ENCODE measurements at regions not wholly inside any gene's neighbourhood (a gene's known extent, or its start where the extent isn't known, plus 50 kb on each side); places are given as distances from the start of the nearest gene placed in this dataset.

GRCh38 chr5:4196744-4197143 is 601.1 kb downstream of the IRX1 start:
- no peaks in the 10 kb centered on the region for H3K9me3 Mint-ChIP-seq
- H3K4me3 Mint-ChIP-seq: no peak overlapping the region
- H3K27me3 Mint-ChIP-seq: no peaks in the 10 kb centered on the region
- ATAC-seq (ENCODE audit: low read depth) (no peak), DNase-seq (no peak)
- POLR2A ChIA-PET: no interaction called here
- H3K36me3 Mint-ChIP-seq: no peaks in the 10 kb centered on the region
- H3K27ac Mint-ChIP-seq: no peak overlapping the region
- H3K4me1 Mint-ChIP-seq: no peaks in the 10 kb centered on the region

DNA sequence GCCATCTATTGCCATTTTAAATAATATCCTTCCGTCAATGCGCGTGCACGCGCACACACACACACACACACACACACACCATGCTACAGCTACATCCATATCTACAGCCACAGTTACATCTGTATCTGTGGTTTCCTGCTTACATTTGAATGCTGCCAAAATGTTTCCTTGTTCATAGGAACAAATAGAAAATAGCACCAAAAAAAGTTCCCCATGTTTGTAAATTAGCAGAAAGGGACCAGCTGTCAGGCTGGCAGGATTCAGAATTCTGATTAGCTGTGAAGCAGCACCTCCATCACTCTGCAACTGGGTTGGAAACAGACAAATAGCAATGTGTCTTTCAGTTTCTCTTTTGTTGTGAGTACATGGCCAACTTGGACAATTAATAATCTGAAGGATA is 601.5 kb downstream of the IRX1 start:
- DNase-seq: no peak
- H3K4me1 Mint-ChIP-seq: no peaks in the 10 kb centered on the region
- no peaks in the 10 kb centered on the region for H3K9me3 Mint-ChIP-seq
- H3K4me3 Mint-ChIP-seq: no peak overlapping the region
- H3K27me3 Mint-ChIP-seq: no peaks in the 10 kb centered on the region
- POLR2A ChIA-PET: no interaction called here
- no peak overlapping the region for H3K27ac Mint-ChIP-seq
- no peaks in the 10 kb centered on the region for H3K36me3 Mint-ChIP-seq
- ATAC-seq (ENCODE audit: low read depth): no peak

DNA sequence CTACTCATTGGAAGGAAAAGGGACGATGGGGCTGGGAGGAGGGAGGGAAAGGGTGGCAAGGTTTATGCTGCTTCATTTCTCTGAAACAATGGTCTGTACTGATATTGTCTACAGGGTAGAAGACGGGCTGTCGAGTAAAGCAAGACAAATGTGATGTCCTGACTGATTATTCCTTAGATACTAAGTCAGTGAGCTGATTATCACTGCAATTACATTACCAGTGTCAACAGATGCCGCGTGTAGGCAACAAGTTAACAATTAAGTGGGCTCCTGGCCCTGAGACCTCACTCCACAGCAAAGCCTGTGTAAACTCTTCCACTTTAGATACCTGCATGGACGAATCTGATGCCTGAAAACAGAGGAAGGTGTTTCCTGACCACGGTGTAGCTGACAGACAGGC is 602.8 kb downstream of the IRX1 start:
- Mint-ChIP-seq H3K27me3 (no peaks in the 10 kb centered on the region), H3K36me3 (no peaks in the 10 kb centered on the region), H3K9me3 (no peaks in the 10 kb centered on the region), H3K4me3 (no peak overlapping the region), H3K4me1 (no peaks in the 10 kb centered on the region), H3K27ac (no peak overlapping the region)
- POLR2A ChIA-PET: no interaction called here
- ATAC-seq (ENCODE audit: low read depth) (no peak), DNase-seq (no peak)

- Mint-ChIP-seq H3K27me3 (no peaks in the 10 kb centered on the region), H3K36me3 (no peaks in the 10 kb centered on the region), H3K4me1 (no peaks in the 10 kb centered on the region), H3K4me3 (no peak overlapping the region), H3K9me3 (no peaks in the 10 kb centered on the region), H3K27ac (no peak overlapping the region)
- DNase-seq (no peak), ATAC-seq (ENCODE audit: low read depth) (no peak)
- POLR2A ChIA-PET: no interaction called here
Measured at GRCh38 chr5:4199049-4199841, 603.6 kb downstream of the IRX1 start.

DNA sequence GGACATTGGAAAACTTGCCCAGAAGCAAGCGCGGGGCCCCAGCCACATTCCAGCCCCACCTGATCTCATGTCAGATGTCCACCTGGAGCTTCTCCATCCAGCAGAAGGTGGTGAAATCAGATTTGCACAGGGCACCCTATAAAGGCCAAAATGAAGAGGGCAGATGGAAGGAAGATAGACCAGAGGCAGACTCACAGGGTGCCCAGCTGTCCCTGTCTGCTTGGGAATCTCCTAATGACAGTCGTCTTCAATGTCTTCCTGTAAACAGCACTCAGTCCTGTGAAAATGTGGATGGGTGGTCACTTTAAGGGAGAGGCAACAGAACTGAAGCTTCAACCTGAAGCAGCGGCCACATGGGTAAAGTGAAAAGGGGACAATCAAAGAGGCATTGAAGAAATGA is 607.5 kb downstream of the IRX1 start:
- ATAC-seq (ENCODE audit: low read depth): no peak
- POLR2A ChIA-PET: no interaction called here
- no peak for DNase-seq
- Mint-ChIP-seq H3K27ac (no peak overlapping the region), H3K36me3 (no peaks in the 10 kb centered on the region), H3K9me3 (no peaks in the 10 kb centered on the region), H3K4me1 (no peaks in the 10 kb centered on the region), H3K27me3 (no peaks in the 10 kb centered on the region), H3K4me3 (no peak overlapping the region)

GRCh38 chr5:4204276-4205141 is 608.9 kb downstream of the IRX1 start:
- H3K27me3 Mint-ChIP-seq: peaks cover 1% of the 10 kb centered on the region
- no peak overlapping the region for H3K27ac Mint-ChIP-seq
- POLR2A ChIA-PET: no interaction called here
- peaks cover 9% of the 10 kb centered on the region for H3K9me3 Mint-ChIP-seq
- no peak overlapping the region for H3K4me3 Mint-ChIP-seq
- DNase-seq: no peak
- H3K4me1 Mint-ChIP-seq: no peaks in the 10 kb centered on the region
- no peak for ATAC-seq (ENCODE audit: low read depth)
- no peaks in the 10 kb centered on the region for H3K36me3 Mint-ChIP-seq

- H3K4me3 Mint-ChIP-seq: no peak overlapping the region
- POLR2A ChIA-PET: no interaction called here
- no peaks in the 10 kb centered on the region for H3K4me1 Mint-ChIP-seq
- H3K27me3 Mint-ChIP-seq: peaks cover 1% of the 10 kb centered on the region
- peaks cover 10% of the 10 kb centered on the region for H3K9me3 Mint-ChIP-seq
- no peaks in the 10 kb centered on the region for H3K36me3 Mint-ChIP-seq
- DNase-seq: no peak
- H3K27ac Mint-ChIP-seq: no peak overlapping the region
- ATAC-seq (ENCODE audit: low read depth): no peak
Measured at GRCh38 chr5:4205398-4205797, 609.8 kb downstream of the IRX1 start.

DNA sequence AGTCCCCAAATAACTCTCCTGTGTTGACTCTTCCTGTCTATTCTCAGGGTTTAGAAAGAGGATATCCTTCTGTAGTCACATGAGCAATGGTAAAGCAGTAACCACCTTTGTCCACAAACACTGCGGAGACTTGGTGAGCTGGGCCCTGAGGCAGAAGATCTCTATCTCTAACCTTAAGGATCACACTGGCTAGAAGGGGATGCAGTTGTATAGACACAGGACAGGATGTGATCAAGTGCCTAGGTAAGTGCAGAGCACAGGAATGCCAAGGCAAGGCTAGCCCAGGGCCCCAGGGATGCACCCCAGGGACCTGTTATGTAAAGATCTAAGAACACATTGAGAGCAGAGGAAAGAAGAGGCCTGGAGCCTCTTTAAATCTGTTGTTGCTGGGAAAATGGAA is 610.5 kb downstream of the IRX1 start:
- no peaks in the 10 kb centered on the region for H3K4me1 Mint-ChIP-seq
- no peak overlapping the region for H3K4me3 Mint-ChIP-seq
- no peak for ATAC-seq (ENCODE audit: low read depth)
- DNase-seq: no peak
- no peak overlapping the region for H3K27ac Mint-ChIP-seq
- POLR2A ChIA-PET: no interaction called here
- peaks cover 10% of the 10 kb centered on the region for H3K9me3 Mint-ChIP-seq
- peaks cover 1% of the 10 kb centered on the region for H3K27me3 Mint-ChIP-seq
- no peaks in the 10 kb centered on the region for H3K36me3 Mint-ChIP-seq

- no peaks in the 10 kb centered on the region for H3K4me1 Mint-ChIP-seq
- peaks cover 10% of the 10 kb centered on the region for H3K9me3 Mint-ChIP-seq
- POLR2A ChIA-PET: no interaction called here
- DNase-seq (no peak), ATAC-seq (ENCODE audit: low read depth) (no peak)
- no peak overlapping the region for H3K27ac Mint-ChIP-seq
- no peaks in the 10 kb centered on the region for H3K36me3 Mint-ChIP-seq
- peaks cover 1% of the 10 kb centered on the region for H3K27me3 Mint-ChIP-seq
- no peak overlapping the region for H3K4me3 Mint-ChIP-seq
Measured at GRCh38 chr5:4207486-4207885, 611.9 kb downstream of the IRX1 start.

GRCh38 chr5:4208537-4208936 is 612.9 kb downstream of the IRX1 start:
- Mint-ChIP-seq H3K4me3 (no peak overlapping the region), H3K36me3 (no peaks in the 10 kb centered on the region), H3K27ac (no peak overlapping the region), H3K4me1 (no peaks in the 10 kb centered on the region), H3K27me3 (peaks cover 1% of the 10 kb centered on the region), H3K9me3 (peaks cover 10% of the 10 kb centered on the region)
- POLR2A ChIA-PET: no interaction called here
- no peak for ATAC-seq (ENCODE audit: low read depth)
- DNase-seq: no peak

GRCh38 chr5:4208996-4209395 is 613.4 kb downstream of the IRX1 start:
- peaks cover 10% of the 10 kb centered on the region for H3K9me3 Mint-ChIP-seq
- peaks cover 1% of the 10 kb centered on the region for H3K27me3 Mint-ChIP-seq
- no peak overlapping the region for H3K27ac Mint-ChIP-seq
- POLR2A ChIA-PET: no interaction called here
- no peaks in the 10 kb centered on the region for H3K36me3 Mint-ChIP-seq
- no peak for ATAC-seq (ENCODE audit: low read depth)
- H3K4me3 Mint-ChIP-seq: no peak overlapping the region
- no peak for DNase-seq
- no peaks in the 10 kb centered on the region for H3K4me1 Mint-ChIP-seq

DNA sequence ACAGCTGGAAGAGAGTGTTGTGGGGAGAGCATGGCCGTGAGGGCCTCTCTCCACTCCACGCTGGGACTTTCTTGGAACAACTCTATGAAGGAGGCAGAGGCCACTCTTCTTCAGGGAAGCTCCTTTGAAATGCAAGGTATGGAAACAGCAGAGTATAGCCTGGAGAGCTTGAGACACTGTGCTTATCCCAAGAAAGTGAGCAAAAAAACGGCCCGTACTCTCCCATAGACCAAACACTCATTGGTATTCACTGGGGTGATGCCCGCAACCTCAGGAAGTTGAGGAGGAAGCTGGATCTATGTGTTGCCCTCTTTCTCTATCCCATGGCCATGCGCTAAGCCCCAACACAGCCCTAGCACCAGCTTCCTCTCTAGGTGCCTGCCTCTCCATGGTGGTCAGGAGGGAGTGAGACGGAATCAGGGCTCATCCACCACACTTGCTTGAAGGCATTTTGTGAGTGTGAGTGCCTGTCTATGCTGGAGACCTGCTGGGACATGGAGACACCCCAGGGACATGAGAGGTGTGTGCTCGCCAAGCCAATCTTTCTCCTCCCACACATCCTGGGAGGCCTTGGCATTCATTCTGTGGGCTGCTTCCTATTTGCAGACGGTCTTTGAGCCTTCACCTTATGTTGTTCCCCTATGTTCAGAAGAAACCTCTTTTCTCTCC is 616.6 kb downstream of the IRX1 start:
- no peak overlapping the region for H3K4me3 Mint-ChIP-seq
- peaks cover 1% of the 10 kb centered on the region for H3K27me3 Mint-ChIP-seq
- peaks cover 10% of the 10 kb centered on the region for H3K9me3 Mint-ChIP-seq
- H3K4me1 Mint-ChIP-seq: no peaks in the 10 kb centered on the region
- ATAC-seq (ENCODE audit: low read depth) (no peak), DNase-seq (no peak)
- POLR2A ChIA-PET: no interaction called here
- H3K27ac Mint-ChIP-seq: no peak overlapping the region
- H3K36me3 Mint-ChIP-seq: no peaks in the 10 kb centered on the region

DNA sequence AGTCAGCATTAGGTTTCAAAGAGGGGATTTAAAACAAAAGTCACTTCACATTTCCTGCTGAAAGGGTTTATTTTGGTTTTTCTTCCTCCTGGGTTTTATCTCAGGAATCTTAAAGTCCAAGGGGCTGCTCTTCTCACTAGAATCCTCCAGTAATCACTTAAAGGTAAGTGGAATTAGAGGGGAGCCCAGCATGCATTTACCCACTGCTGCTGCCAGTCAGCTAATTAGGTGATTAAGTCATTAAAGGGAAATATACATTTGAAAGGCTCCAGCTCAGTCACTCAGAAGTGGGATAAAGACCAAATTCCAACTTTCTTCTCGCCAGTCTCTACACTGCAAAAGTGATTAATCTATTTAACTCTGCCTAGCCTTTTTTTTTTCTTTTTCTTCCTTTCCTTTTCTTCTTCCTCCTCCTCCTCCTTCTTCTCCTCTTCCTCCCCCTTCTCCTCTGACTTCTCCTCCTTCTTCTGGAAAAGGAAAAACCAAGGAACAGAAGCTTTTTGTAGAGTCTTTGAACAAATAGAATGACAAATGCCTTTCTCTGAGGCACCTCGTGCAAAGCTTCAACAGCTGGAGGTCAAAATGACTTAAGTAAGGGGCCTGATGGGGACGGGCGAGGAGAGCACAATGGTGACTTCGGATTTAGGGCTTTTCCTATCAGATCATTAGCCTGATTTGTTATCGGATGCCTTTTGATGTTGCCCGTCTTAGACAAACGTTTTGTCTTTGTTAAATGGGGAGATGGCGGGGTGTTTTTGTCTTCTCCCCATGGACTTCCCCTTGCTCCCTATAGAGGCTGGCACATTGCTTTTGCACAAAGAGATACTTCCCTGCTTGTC is 617.6 kb downstream of the IRX1 start:
- POLR2A ChIA-PET: interaction anchor here (0.7 kb wide), 1 partner anchor 512 kb away, joined by 3 read pairs; no protein-coding TSS in a partner anchor
- Mint-ChIP-seq H3K27me3 (peaks cover 1% of the 10 kb centered on the region), H3K9me3 (peaks cover 10% of the 10 kb centered on the region), H3K36me3 (no peaks in the 10 kb centered on the region), H3K4me3 (no peak overlapping the region), H3K27ac (no peak overlapping the region), H3K4me1 (no peaks in the 10 kb centered on the region)
- ATAC-seq (ENCODE audit: low read depth) (no peak), DNase-seq (no peak)

All from activated naive CD8-positive, alpha-beta T cell treated with anti-CD3 and anti-CD28 coated beads, Interleukin-2, amount 10 ng/mL, durations not matched to agents 7 days and 5 days (primary cell).